Uterus (tissue), 2 donors: ENCODE measurements at regions not wholly inside any gene's neighbourhood (a gene's known extent, or its start where the extent isn't known, plus 50 kb on each side); places are given as distances from the start of the nearest gene placed in this dataset.

ENCODE experiments used
- POLR2A ChIP-seq, 2 donors: fragments of 450-650 bp; IDR thresholded peaks; one replicate each; pipeline ENCODE4 v1.6.1; 2016; ENCODE audit warnings: antibody characterized with exemption in 2 of 2, mild to moderate bottlenecking in 1 of 2, moderate library complexity in 1 of 2
- TF ChIP-seq, protein P1 (sequence below), 4 experiments: fragments of 200-600 bp in 2 of 4; fragments of 450-650 bp in 2 of 4; sonication (generic) in 2 of 4; IDR thresholded peaks; one replicate each; pipeline ENCODE4 v1.5.1; 2016 to 2019; ENCODE audit warnings: antibody characterized with exemption in 4 of 4, mild to moderate bottlenecking in 2 of 4, moderate library complexity in 1 of 4

DNA sequence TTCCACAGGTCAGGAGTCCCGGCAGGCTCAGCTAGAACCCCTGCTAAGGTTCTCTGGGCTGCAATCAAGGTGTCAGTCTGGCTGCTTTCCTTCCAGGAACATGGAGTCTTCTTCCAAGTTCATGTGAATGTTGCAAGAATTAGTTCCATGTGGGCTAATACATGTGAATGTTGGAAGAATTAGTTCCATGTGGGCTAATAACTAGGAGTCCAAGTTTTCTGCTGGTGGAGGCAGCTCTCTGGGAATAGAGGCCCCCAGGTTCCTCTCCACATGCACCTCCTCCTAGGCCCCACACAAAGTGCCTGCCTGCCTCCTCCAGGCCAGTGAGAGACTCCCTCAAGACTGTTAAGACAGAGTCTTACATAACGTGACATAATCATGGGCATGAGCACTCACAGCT lies 140.8 kb upstream of the SLC35G4 start:
- TF ChIP-seq, protein P1, sequence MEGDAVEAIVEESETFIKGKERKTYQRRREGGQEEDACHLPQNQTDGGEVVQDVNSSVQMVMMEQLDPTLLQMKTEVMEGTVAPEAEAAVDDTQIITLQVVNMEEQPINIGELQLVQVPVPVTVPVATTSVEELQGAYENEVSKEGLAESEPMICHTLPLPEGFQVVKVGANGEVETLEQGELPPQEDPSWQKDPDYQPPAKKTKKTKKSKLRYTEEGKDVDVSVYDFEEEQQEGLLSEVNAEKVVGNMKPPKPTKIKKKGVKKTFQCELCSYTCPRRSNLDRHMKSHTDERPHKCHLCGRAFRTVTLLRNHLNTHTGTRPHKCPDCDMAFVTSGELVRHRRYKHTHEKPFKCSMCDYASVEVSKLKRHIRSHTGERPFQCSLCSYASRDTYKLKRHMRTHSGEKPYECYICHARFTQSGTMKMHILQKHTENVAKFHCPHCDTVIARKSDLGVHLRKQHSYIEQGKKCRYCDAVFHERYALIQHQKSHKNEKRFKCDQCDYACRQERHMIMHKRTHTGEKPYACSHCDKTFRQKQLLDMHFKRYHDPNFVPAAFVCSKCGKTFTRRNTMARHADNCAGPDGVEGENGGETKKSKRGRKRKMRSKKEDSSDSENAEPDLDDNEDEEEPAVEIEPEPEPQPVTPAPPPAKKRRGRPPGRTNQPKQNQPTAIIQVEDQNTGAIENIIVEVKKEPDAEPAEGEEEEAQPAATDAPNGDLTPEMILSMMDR (IDR thresholded peaks at IDR 0.05) = no peak
- no peak for TF ChIP-seq POLR2A (IDR thresholded peaks at IDR 0.05)
